SK-N-SH treated with all-trans-retinoic acid at 6 μM for 48 hours (cell line): ENCODE measurements at regions not wholly inside any gene's neighbourhood (a gene's known extent, or its start where the extent isn't known, plus 50 kb on each side); places are given as distances from the start of the nearest gene placed in this dataset.

ENCODE experiments used
- ATAC-seq: fragments of 200-7000 bp; cut with Tn5 transposase; 3 replicates; pipeline ENCODE4 v1.9.1; 2020; ENCODE audit warnings: mild to moderate bottlenecking, moderate library complexity
- ARNTL ChIP-seq: fragments of 450-650 bp; formaldehyde crosslinking; IDR thresholded peaks from 2 replicates; pipeline ENCODE4 v1.5.0; 2020; ENCODE audit warnings: low read depth, mild to moderate bottlenecking, moderate library complexity, borderline replicate concordance
- BACH2 ChIP-seq: fragments of 250-450 bp; sonication (Bioruptor Pico); IDR thresholded peaks from 2 replicates; pipeline ENCODE4 v1.9.0; 2021; ENCODE audit warnings: mild to moderate bottlenecking, borderline replicate concordance
- CSDC2 ChIP-seq: fragments of 250-450 bp; sonication (Bioruptor Pico); IDR thresholded peaks from 2 replicates; pipeline ENCODE4 v1.5.0; 2020; ENCODE audit warnings: mild to moderate bottlenecking, moderate library complexity
- ESRRG ChIP-seq: fragments of 250-450 bp; sonication (Bioruptor Pico); IDR thresholded peaks from 2 replicates; pipeline ENCODE4 v1.6.1; 2021; ENCODE audit warnings: mild to moderate bottlenecking
- GLIS3 ChIP-seq: fragments of 250-450 bp; sonication (Bioruptor Pico); IDR thresholded peaks from 2 replicates; pipeline ENCODE4 v1.5.0; 2020; ENCODE audit warnings: mild to moderate bottlenecking, moderate library complexity
- ISL1 ChIP-seq: fragments of 250-450 bp; sonication (Bioruptor Pico); IDR thresholded peaks from 2 replicates; pipeline ENCODE4 v2.1.2; 2022; ENCODE audit warnings: mild to moderate bottlenecking, moderate library complexity
- OSR1 ChIP-seq: fragments of 250-450 bp; sonication (Bioruptor Pico); IDR thresholded peaks from 2 replicates; pipeline ENCODE4 v1.8.0; 2022; ENCODE audit warnings: moderate library complexity, mild to moderate bottlenecking, inconsistent platforms
- PPARA ChIP-seq: fragments of 250-450 bp; sonication (Bioruptor Pico); IDR thresholded peaks from 2 replicates; pipeline ENCODE4 v1.5.0; 2020; ENCODE audit warnings: mild to moderate bottlenecking, borderline replicate concordance
- RARB ChIP-seq: fragments of 250-450 bp; sonication (Bioruptor Pico); IDR thresholded peaks from 2 replicates; pipeline ENCODE4 v1.8.0; 2021; ENCODE audit warnings: mild to moderate bottlenecking, moderate library complexity
- SNAI2 ChIP-seq: fragments of 250-450 bp; sonication (Bioruptor Pico); IDR thresholded peaks from 2 replicates; pipeline ENCODE4 v1.5.0; 2020; ENCODE audit warnings: mild to moderate bottlenecking, moderate library complexity
- TCF4 ChIP-seq: fragments of 250-450 bp; sonication (Bioruptor Pico); IDR thresholded peaks from 2 replicates; pipeline ENCODE4 v1.8.0; 2021; ENCODE audit warnings: mild to moderate bottlenecking, moderate library complexity, borderline replicate concordance
- TSHZ2 ChIP-seq: fragments of 250-450 bp; sonication (Bioruptor Pico); IDR thresholded peaks from 2 replicates; pipeline ENCODE4 v1.5.0; 2020; ENCODE audit warnings: mild to moderate bottlenecking, moderate library complexity
- ZC3H10 ChIP-seq: fragments of 250-450 bp; sonication (Bioruptor Pico); IDR thresholded peaks from 2 replicates; pipeline ENCODE4 v1.5.1; 2021; ENCODE audit warnings: mild to moderate bottlenecking, moderate library complexity
- ZFP3 ChIP-seq: fragments of 250-450 bp; sonication (Bioruptor Pico); IDR thresholded peaks from 2 replicates; pipeline ENCODE4 v1.5.0; 2020; ENCODE audit warnings: mild to moderate bottlenecking, moderate library complexity
- ZFP30 ChIP-seq: fragments of 450-650 bp; formaldehyde crosslinking; IDR thresholded peaks from 2 replicates; pipeline ENCODE4 v1.5.0; 2022; ENCODE audit warnings: mild to moderate bottlenecking, moderate library complexity
- ZNF565 ChIP-seq: fragments of 450-650 bp; formaldehyde crosslinking; conservative IDR thresholded peaks from 2 replicates; pipeline ENCODE4 v1.5.0; 2020; ENCODE audit warnings: low read depth, mild to moderate bottlenecking, moderate library complexity
- ZNF70 ChIP-seq: fragments of 450-650 bp; formaldehyde crosslinking; IDR thresholded peaks from 2 replicates; pipeline ENCODE4 v1.5.0; 2020; ENCODE audit warnings: mild to moderate bottlenecking, moderate library complexity
- TF ChIP-seq, protein P1 (sequence below): fragments of 250-450 bp; sonication (Bioruptor Pico); IDR thresholded peaks from 2 replicates; pipeline ENCODE4 v1.8.0; 2020; ENCODE audit warnings: mild to moderate bottlenecking, moderate library complexity, borderline replicate concordance
- TF ChIP-seq, protein P2 (sequence below): fragments of 250-450 bp; sonication (Bioruptor Pico); IDR thresholded peaks from 2 replicates; pipeline ENCODE4 v1.8.0; 2021; ENCODE audit warnings: low read depth, mild to moderate bottlenecking, moderate library complexity, borderline replicate concordance
- TF ChIP-seq, protein P3 (sequence below): fragments of 250-450 bp; sonication (Bioruptor Pico); IDR thresholded peaks from 2 replicates; pipeline ENCODE4 v1.5.1; 2021; ENCODE audit warnings: mild to moderate bottlenecking, moderate library complexity
- TF ChIP-seq, protein P4 (sequence below): fragments of 250-450 bp; sonication (Bioruptor Pico); IDR thresholded peaks from 2 replicates; pipeline ENCODE4 v1.5.1; 2020; ENCODE audit warnings: low read depth, mild to moderate bottlenecking, moderate library complexity

DNA sequence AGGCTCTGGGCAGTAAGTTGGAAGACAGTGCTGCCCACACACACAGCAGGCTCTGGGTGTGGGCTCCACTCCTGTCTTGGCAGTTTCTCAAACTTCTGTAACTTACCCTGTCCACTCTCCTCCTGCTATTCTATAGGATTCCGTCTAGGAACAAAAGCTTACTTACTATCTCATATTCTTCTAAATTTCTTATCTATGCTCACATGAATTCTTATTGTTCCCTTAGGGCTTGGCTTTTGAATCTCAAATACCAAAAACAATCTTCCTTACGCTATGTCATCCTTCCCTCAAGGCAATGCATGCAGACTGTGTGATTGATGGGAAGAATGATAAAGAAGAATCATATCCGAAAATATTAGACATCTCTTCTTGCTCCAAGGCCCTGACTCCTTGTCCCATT, 425.9 kb upstream of the ONECUT1 start:
- no peak for TF ChIP-seq CSDC2 (CRISPR knock-in tag)
- TF ChIP-seq, protein P1, sequence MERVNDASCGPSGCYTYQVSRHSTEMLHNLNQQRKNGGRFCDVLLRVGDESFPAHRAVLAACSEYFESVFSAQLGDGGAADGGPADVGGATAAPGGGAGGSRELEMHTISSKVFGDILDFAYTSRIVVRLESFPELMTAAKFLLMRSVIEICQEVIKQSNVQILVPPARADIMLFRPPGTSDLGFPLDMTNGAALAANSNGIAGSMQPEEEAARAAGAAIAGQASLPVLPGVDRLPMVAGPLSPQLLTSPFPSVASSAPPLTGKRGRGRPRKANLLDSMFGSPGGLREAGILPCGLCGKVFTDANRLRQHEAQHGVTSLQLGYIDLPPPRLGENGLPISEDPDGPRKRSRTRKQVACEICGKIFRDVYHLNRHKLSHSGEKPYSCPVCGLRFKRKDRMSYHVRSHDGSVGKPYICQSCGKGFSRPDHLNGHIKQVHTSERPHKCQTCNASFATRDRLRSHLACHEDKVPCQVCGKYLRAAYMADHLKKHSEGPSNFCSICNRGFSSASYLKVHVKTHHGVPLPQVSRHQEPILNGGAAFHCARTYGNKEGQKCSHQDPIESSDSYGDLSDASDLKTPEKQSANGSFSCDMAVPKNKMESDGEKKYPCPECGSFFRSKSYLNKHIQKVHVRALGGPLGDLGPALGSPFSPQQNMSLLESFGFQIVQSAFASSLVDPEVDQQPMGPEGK (CRISPR knock-in tag): no peak
- TF ChIP-seq, protein P2, sequence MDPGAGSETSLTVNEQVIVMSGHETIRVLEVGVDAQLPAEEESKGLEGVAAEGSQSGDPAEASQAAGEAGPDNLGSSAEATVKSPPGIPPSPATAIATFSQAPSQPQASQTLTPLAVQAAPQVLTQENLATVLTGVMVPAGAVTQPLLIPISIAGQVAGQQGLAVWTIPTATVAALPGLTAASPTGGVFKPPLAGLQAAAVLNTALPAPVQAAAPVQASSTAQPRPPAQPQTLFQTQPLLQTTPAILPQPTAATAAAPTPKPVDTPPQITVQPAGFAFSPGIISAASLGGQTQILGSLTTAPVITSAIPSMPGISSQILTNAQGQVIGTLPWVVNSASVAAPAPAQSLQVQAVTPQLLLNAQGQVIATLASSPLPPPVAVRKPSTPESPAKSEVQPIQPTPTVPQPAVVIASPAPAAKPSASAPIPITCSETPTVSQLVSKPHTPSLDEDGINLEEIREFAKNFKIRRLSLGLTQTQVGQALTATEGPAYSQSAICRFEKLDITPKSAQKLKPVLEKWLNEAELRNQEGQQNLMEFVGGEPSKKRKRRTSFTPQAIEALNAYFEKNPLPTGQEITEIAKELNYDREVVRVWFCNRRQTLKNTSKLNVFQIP (CRISPR knock-in tag): no peak
- no peak for TF ChIP-seq ARNTL (CRISPR knock-in tag)
- TF ChIP-seq TCF4 (CRISPR knock-in tag): no peak

GRCh38 chr15:53213336-53213735, 423.2 kb upstream of the ONECUT1 start:
- TF ChIP-seq, protein P1 (CRISPR knock-in tag): no peak
- no peak for TF ChIP-seq GLIS3 (CRISPR knock-in tag)
- TF ChIP-seq, protein P3, sequence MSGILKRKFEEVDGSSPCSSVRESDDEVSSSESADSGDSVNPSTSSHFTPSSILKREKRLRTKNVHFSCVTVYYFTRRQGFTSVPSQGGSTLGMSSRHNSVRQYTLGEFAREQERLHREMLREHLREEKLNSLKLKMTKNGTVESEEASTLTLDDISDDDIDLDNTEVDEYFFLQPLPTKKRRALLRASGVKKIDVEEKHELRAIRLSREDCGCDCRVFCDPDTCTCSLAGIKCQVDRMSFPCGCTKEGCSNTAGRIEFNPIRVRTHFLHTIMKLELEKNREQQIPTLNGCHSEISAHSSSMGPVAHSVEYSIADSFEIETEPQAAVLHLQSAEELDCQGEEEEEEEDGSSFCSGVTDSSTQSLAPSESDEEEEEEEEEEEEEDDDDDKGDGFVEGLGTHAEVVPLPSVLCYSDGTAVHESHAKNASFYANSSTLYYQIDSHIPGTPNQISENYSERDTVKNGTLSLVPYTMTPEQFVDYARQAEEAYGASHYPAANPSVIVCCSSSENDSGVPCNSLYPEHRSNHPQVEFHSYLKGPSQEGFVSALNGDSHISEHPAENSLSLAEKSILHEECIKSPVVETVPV (CRISPR knock-in tag): no peak
- no peak for TF ChIP-seq TSHZ2
- no peak for TF ChIP-seq ZFP3 (CRISPR knock-in tag)
- TF ChIP-seq RARB (CRISPR knock-in tag): no peak
- TF ChIP-seq PPARA (CRISPR knock-in tag): no peak
- no peak for ATAC-seq

More for the DNA sequence above, 425.9 kb upstream of the ONECUT1 start:
- ATAC-seq: no peak

- ATAC-seq: no peak
- no peak for TF ChIP-seq ZFP30 (CRISPR knock-in tag)
- no peak for TF ChIP-seq ARNTL (CRISPR knock-in tag)
- TF ChIP-seq ZC3H10 (CRISPR knock-in tag): no peak
- TF ChIP-seq TSHZ2: no peak
- TF ChIP-seq ZNF70: no peak
Measured at GRCh38 chr15:53212785-53213184, 422.6 kb upstream of the ONECUT1 start.

DNA sequence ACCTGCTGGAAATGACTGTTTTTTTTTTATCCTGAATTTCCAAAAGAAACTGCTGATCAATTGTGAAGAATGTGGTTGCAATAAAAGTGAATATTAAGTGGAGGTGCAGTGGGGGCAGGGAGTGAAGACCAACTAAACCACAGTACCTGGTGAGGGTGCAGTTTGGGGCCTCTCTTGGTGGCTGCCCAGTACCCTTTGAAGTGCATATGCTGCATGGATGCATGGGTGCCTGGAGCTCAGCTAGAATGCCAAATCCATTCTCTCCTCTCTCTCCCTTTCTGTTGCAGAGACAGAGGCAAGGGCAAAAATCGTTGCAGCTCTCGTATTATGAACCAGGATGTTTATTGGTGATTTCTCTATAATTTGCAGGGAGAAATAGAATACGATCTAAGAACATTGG, 420.5 kb upstream of the ONECUT1 start:
- ATAC-seq: no peak
- no peak for TF ChIP-seq CSDC2 (CRISPR knock-in tag)
- TF ChIP-seq ZFP3 (CRISPR knock-in tag): no peak
- no peak for TF ChIP-seq ZC3H10 (CRISPR knock-in tag)
- no peak for TF ChIP-seq GLIS3 (CRISPR knock-in tag)
- TF ChIP-seq, protein P3 (CRISPR knock-in tag): no peak
- TF ChIP-seq ISL1 (CRISPR knock-in tag): no peak
- no peak for TF ChIP-seq RARB (CRISPR knock-in tag)
- no peak for TF ChIP-seq BACH2 (CRISPR knock-in tag)
- TF ChIP-seq SNAI2 (CRISPR knock-in tag): no peak
- TF ChIP-seq, protein P4, sequence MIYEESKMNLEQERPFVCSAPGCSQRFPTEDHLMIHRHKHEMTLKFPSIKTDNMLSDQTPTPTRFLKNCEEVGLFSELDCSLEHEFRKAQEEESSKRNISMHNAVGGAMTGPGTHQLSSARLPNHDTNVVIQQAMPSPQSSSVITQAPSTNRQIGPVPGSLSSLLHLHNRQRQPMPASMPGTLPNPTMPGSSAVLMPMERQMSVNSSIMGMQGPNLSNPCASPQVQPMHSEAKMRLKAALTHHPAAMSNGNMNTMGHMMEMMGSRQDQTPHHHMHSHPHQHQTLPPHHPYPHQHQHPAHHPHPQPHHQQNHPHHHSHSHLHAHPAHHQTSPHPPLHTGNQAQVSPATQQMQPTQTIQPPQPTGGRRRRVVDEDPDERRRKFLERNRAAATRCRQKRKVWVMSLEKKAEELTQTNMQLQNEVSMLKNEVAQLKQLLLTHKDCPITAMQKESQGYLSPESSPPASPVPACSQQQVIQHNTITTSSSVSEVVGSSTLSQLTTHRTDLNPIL (CRISPR knock-in tag): no peak
- no peak for TF ChIP-seq ZNF565
- no peak for TF ChIP-seq OSR1 (CRISPR knock-in tag)
- no peak for TF ChIP-seq ESRRG (CRISPR knock-in tag)
